Esophagus mucosa (tissue), 1 donor: ENCODE measurements at regions not wholly inside any gene's neighbourhood (a gene's known extent, or its start where the extent isn't known, plus 50 kb on each side); places are given as distances from the start of the nearest gene placed in this dataset.

ENCODE experiments used
- ATAC-seq: fragments of 200-7000 bp; cut with Tn5 transposase; one replicate; pipeline ENCODE4 v1.9.1; 2020
- donor health status: DM: yes; HTN: yes; CAD: no.

DNA sequence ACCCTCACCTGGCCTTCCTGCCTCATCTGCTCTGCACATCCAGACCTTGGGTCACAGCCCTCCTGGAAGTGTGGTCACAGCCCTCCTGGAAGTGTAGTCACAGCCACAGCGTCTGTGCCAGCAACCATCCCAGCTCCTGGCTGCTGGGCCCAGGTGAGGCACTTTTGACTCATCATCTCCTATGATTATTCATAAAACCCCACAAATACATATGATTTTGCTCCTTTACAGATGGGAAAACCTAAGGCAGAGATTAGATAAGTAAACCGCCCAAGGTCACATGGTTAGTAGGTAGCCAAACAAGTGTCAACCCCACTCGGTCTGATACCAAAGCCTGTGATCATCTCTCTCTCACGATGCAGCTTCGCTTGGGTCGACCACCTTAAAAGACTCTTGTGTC is 94.3 kb downstream of the PRLHR start:
- ATAC-seq = peak; percentile 73

- no peak for ATAC-seq
Observed at GRCh38 chr10:118500477-118501104, 94.9 kb downstream of the PRLHR start.

DNA sequence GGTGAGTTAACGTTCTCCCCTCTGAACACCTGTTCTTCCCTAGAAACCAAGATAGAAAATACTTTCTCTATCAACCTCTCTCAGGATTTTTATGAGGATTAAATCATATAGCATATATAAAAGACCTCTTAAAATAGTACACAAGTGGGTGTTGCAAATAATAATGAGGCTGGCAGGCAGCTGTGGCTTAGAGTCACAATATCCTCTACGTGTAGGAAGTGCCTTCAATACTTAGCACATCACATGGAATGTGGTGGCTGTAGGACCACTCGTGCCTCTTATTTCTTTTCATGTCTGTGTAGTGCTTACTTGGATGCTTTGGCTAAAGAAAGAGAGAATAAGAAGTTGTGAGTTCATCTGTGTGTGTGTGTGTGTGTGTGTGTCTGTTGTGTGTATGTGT is 96.3 kb downstream of the PRLHR start:
- no peak for ATAC-seq

DNA sequence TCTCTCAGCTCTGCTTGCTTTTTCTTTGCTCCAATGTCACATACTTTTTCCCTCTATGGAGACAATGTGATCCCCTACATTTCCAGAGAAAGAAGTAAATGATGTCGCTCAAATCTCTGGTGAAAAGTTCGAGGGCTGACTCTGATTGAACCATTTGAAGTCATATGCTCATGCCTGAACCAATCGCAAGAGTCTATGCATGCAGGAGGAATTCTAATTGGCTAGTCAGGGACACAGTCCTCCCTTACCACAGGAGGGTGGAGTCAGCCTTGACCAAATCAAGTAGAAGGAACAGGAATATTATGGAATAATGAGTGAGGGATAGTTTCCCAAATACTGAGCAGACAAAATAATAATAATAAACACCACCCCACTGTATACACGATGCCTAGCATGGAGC is 96.8 kb downstream of the PRLHR start:
- ATAC-seq = no peak

GRCh38 chr10:118497227-118497626 is 98.2 kb downstream of the PRLHR start:
- no peak for ATAC-seq

DNA sequence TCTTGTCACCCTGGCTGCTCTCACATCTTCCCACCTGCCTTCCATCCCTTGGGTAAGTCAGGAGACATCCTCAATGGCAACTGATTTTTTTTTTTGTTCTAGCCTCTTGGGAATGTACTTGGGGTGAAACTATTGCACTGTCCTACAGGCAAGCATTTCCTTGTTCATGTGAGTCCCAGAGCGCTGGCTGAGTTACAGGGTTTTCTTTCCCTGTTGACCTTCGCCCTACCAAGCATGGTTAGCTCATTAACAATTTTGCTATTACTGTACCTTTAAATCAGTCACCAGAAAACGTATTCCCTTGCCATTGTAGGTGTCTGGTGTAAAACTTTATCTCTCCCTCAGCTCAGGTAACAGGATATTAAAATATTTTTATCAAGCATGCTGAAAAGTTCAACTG is 98.9 kb downstream of the PRLHR start:
- no peak for ATAC-seq

GRCh38 chr10:118495499-118495898 is 99.9 kb downstream of the PRLHR start:
- ATAC-seq = no peak

DNA sequence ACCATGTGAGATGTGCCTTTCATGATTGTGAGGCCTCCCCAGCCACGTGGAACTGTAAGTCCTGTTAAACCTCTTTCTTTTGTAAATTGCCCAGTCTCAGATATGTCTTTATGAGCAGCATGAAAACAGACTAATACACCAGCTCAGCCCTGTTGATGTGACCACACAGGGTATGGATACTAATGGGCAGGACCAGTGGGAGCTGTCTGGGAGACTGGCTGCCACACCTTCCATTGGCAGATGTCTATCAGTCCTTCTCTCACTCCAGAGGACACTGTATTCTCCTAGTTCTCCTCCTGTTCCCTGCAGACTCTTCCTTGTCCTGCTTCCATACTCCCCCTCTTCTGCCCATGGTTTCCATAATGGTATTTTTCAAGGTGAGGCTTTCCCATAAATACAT is 104.4 kb downstream of the PRLHR start:
- no peak for ATAC-seq

DNA sequence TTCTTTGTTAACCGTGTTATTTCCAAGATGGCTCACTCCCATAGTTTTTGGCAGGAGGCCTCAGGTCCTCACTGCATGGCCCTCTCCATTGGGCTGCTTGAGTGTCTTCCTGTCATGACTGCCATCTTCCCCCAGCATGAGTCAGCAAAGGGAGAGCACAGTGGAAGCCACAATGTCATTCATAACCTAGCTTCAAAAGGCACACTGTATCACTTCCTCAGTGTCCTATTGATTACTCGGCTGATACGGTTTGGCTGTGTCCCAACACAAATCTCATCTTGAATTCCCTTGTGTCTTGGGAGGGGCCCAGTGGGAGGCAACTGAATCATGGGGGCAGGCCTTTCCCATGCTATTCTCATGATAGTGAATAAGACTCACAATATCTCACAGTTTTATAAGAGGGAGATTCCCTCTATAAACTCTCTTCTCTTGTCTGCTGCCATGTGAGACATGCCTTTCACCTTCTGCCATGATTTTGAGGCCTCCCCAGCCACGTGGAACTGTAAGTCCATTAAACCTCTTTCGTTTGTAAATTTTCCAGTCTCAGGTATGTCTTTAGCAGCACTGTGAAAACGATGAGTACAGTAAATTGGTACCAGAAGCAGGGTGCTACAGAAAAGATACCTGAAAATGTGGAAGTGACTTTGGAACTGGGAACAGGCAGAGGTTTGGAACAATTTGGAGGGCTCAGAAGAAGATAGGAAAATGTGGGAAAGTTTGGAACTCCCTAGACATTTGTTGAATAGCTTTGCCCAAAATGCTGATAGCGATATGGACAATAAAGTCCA is 106.5 kb downstream of the PRLHR start:
- no peak for ATAC-seq

DNA sequence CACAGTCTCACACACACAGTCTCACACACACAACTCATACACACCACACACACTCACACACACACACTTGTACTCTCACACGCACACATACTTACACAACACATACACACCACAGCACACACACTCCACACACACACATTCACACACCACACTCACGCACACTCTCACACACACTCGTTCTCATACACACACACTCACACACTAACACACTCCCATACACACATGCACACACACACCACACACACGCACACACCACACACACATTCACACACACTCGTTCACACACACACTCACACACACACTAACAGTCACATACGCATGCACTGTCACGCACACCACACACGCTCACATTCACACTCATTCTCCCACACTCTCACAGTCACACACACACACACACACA is 109.8 kb downstream of the PRLHR start:
- ATAC-seq = no peak

GRCh38 chr10:118484152-118484871 is 111.1 kb downstream of the PRLHR start:
- no peak for ATAC-seq

GRCh38 chr10:118483496-118483895 is 112.0 kb downstream of the PRLHR start:
- ATAC-seq = no peak

DNA sequence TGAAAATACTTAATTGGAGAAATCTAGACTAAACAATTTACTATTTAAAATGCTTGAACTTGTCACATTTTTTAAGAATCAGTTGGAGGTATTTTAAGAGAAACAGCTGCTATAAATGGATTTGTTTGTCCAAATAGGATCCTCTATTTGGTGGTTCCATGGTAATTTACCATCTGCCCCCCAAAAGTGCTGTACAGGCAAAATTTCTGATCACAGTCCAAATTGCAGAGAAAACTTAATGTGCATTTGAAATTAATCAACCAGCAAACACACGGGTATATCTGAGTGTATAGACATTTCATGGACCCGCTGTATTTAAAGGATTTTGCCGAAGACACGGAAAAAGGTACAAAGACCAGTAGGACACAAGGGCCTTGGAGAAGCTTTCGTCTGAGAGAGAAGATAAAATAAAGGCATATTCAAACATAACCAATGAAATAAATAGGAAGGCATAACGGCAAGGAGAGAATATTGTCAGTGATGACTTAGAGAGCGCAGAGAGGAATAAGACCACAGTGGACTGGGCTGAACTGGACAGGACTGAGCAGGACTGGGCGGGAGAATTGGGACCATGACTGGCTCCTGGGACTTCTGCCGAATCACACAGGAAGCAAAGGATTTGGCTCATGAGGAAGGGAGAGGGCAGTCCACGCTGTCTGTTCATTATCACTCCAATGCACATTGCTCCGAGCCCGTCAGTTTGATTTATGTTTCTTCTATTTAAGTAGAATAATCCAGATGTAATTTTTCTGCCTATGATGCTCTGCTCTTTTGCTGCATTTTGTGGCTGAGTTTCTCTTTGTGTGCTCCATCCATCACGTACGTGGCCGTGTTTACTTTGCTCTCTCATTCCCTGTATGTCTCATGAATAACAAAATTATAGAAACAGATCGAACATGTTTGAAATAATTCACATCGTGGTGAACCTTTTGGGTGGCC is 112.8 kb downstream of the PRLHR start:
- ATAC-seq = peak; percentile 17

DNA sequence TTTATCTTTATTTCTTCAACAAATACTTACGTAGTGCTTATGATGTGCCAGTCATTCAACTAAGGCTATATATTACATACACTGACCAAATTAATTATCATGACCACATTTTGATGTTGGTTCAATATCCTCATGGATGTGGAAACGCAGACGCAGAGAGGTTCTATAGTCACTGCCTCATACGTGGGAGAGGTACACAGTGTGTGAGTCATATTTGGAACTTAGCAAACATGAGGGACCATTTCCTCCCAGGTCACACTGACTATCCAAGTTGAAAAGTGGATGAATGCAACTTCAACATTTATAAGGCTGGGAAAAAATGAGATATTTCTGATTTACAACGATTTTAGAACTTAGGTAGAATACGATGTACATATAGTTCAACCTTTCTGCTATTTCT is 113.6 kb downstream of the PRLHR start:
- no peak for ATAC-seq

- ATAC-seq = no peak
Observed at GRCh38 chr10:118475214-118475613, 120.2 kb downstream of the PRLHR start.

DNA sequence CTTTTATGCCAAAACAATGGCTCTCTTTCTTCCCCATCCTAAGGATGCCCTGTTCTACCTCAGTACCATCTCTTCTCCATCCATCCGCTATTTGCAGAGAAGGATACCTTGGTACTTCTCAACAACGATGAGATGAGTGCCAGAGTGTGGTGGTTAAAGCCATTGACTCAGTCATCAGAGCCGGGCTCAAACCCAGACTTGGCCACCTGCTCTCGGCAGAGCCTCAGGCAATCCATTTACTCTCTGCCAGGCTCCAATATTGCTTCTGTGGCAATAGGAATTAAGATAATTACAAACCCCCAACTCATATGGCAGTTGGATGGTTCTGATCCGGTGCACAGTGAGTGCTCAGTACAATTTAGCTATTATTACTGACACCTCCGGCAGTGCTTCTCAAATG is 121.3 kb downstream of the PRLHR start:
- no peak for ATAC-seq

GRCh38 chr10:118473305-118473960 is 122.0 kb downstream of the PRLHR start:
- ATAC-seq = no peak

DNA sequence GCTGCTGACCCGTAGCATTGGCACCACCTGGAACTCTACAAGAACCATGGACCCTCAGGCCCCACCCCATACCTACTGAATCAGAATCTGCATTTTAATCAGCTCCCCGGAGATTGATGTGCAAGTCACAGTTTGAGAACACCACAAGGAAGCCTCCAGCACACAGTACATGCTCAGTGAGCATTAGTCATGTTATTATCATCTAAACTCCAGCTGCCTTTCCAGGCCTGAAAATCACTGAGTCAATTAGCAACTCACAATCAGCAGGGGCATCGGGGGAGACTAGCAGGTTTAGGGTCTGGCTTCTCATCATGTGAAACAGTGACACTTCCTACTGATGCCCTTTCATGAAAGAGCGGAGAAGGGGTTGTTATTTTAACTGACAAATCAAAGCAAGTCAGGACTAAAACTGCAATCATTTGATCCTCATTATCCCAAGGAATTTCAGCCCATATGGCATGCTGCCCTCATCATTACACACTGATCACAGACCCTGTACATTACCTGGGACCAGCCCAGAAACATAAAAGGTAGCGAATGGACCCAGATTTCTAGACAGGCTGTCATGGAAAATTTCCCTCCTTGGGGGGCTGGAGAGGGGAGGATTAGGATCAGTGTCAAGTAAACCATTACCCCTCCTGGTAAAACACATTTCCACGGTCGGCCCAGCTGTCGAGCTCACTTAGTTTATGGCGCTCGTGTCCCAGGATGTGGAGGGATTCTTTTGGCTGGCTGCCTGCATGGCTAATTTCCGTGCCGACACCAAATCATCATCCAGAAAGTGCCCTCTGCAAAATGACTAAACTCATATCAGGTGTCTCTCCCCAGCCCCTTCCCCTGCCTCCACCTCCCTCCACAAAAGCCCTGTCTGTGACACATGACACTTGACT is 122.8 kb downstream of the PRLHR start:
- ATAC-seq = no peak

DNA sequence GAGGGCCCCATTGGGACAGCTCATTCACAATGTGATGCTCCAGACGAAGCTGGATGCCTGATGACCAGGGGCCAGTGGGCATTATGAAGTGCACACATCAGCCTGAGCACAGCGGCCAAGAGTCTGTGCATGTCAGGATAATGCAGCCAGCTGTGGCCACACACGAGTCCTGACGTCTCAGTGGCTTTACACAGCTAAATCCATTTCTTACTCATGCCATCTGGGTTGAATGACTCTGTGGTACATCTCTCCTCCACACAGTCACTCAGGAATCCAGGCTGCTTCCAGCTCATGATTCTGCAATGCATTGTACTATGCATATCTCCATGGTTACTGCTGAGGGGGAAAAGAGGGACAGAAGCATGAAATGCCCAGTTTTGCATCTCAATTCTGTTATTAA is 123.6 kb downstream of the PRLHR start:
- ATAC-seq = peak; percentile 54

GRCh38 chr10:118470470-118470869 is 125.0 kb downstream of the PRLHR start:
- no peak for ATAC-seq

GRCh38 chr10:118467200-118467599 is 125.1 kb upstream of the FAM204A start:
- ATAC-seq = no peak
